GM13976 (cell line): ENCODE measurements at regions not wholly inside any gene's neighbourhood (a gene's known extent, or its start where the extent isn't known, plus 50 kb on each side); places are given as distances from the start of the nearest gene placed in this dataset.

Experiments
- DNase-seq: peaks from one replicate; pipeline ENCODE4 v3.0.0; 2012; ENCODE audit warnings: low spot score
- CTCF ChIP-seq: IDR thresholded peaks from 2 replicates; pipeline ENCODE4 v1.5.1; 2012; ENCODE audit warnings: borderline replicate concordance, mild to moderate bottlenecking; ENCODE audit not compliant: insufficient read depth; ENCODE audit errors: extremely low read depth, missing control alignments, control extremely low read depth
- in situ Hi-C: fragments of 300-500 bp; cut with MboI; formaldehyde crosslinking; loops from one replicate; pipeline ENCODE4 v1.12.0; 2022; ENCODE audit warnings: low sequenced_read_pairs, mixed read lengths, inconsistent platforms; ENCODE audit not compliant: unreplicated experiment

GRCh38 chr5:105259581-105260217, 1697.1 kb upstream of the NUDT12 start:
- no peak for DNase-seq
- no peak for TF ChIP-seq CTCF
- in situ Hi-C loops = no loop called here

- in situ Hi-C loops = no loop called here
- no peak for DNase-seq
These were observed 1676.0 kb upstream of the NUDT12 start for GRCh38 chr5:105238561-105238960.

GRCh38 chr5:105230516-105231157, 1668.0 kb upstream of the NUDT12 start:
- TF ChIP-seq CTCF = no peak
- in situ Hi-C loops = no loop called here
- DNase-seq = no peak

More at GRCh38 chr5:105238561-105238960, 1676.0 kb upstream of the NUDT12 start:
- no peak for TF ChIP-seq CTCF

- in situ Hi-C loops = no loop called here
- no peak for TF ChIP-seq CTCF
- DNase-seq = no peak
These were observed 1655.4 kb upstream of the NUDT12 start for GRCh38 chr5:105218018-105218417.

- DNase-seq = no peak
- in situ Hi-C loops = no loop called here
- TF ChIP-seq CTCF = no peak
These were observed 1650.5 kb upstream of the NUDT12 start for GRCh38 chr5:105213078-105213477.

DNA sequence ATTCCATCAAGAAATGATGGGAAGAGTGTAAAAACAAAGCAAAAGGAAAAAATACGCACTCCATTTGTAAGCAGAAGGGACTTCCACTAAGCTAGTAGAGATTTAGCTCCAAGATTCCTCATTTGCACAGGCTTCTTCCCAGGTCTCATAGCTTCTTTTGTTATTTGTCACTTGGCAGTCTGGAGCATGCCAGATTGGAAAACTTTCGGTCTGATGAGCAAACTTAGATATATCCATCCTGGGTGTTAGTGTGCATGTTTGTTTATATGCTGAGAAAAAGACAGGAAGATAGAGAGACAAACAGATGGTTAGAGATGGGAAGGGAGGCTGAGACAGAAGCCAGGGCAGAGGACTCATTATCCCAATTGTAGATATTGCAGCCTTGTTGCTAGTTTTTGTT, 1644.5 kb upstream of the NUDT12 start:
- no peak for TF ChIP-seq CTCF
- in situ Hi-C loops = no loop called here
- DNase-seq = no peak
